ENCODE measurements at regions not wholly inside any gene's neighbourhood (a gene's known extent, or its start where the extent isn't known, plus 50 kb on each side); places are given as distances from the start of the nearest gene placed in this dataset.

- H3K9ac ChIP-seq (ENCODE audit: low read length): no peak overlapping the region
- H3K27me3 ChIP-seq (ENCODE audit: low read length): no peaks in the 10 kb centered on the region
- H3K27ac ChIP-seq (ENCODE audit: low read depth, low read length): no peak overlapping the region
- no peaks in the 10 kb centered on the region for H3K9me2 ChIP-seq (replicated peaks; ENCODE audit: insufficient read depth, low read length)
- no peaks in the 10 kb centered on the region for H3K9me3 ChIP-seq (ENCODE audit: insufficient read depth, low read length)
- no peak overlapping the region for H3K4me3 ChIP-seq (ENCODE audit: insufficient read depth, low read length, poor library complexity, severe bottlenecking)
- TF ChIP-seq CTCF (IDR thresholded peaks at IDR 0.05; ENCODE audit: insufficient read depth, low read length, poor library complexity, severe bottlenecking) (no peak), EZH2phosphoT487 (conservative IDR thresholded peaks at IDR 0.05; ENCODE audit: low read length) (no peak)
- no peaks in the 10 kb centered on the region for H3K36me3 ChIP-seq (ENCODE audit: low read length)
- no peak overlapping the region for H2AFZ ChIP-seq (ENCODE audit: low read depth, low read length, severe bottlenecking)
- no peaks in the 10 kb centered on the region for H4K20me1 ChIP-seq (ENCODE audit: low read depth, low read length)
- H3F3A ChIP-seq (ENCODE audit: insufficient read depth): no peaks in the 10 kb centered on the region
- no peak overlapping the region for H3K4me2 ChIP-seq (ENCODE audit: low read depth, low read length, poor library complexity, severe bottlenecking)
- H3K79me2 ChIP-seq (ENCODE audit: insufficient read depth, low read length): no peaks in the 10 kb centered on the region
Observed at GRCh38 chr5:89827960-89828359, 581.6 kb downstream of the CETN3 start.

- TF ChIP-seq CTCF (IDR thresholded peaks at IDR 0.05; ENCODE audit: insufficient read depth, low read length, poor library complexity, severe bottlenecking): no peak
- TF ChIP-seq EZH2phosphoT487 (conservative IDR thresholded peaks at IDR 0.05; ENCODE audit: low read length): no peak
- H2AFZ ChIP-seq (ENCODE audit: low read depth, low read length, severe bottlenecking): no peak overlapping the region
- H4K20me1 ChIP-seq (ENCODE audit: low read depth, low read length): no peaks in the 10 kb centered on the region
- no peak overlapping the region for H3K4me3 ChIP-seq (ENCODE audit: insufficient read depth, low read length, poor library complexity, severe bottlenecking)
- H3K4me2 ChIP-seq (ENCODE audit: low read depth, low read length, poor library complexity, severe bottlenecking): no peak overlapping the region
- H3K9me2 ChIP-seq (replicated peaks; ENCODE audit: insufficient read depth, low read length): no peaks in the 10 kb centered on the region
- H3K9ac ChIP-seq (ENCODE audit: low read length): no peak overlapping the region
- H3K36me3 ChIP-seq (ENCODE audit: low read length): no peaks in the 10 kb centered on the region
- no peaks in the 10 kb centered on the region for H3K9me3 ChIP-seq (ENCODE audit: insufficient read depth, low read length)
- H3F3A ChIP-seq (ENCODE audit: insufficient read depth): no peaks in the 10 kb centered on the region
- H3K27ac ChIP-seq (ENCODE audit: low read depth, low read length): no peak overlapping the region
- H3K27me3 ChIP-seq (ENCODE audit: low read length): no peaks in the 10 kb centered on the region
- no peaks in the 10 kb centered on the region for H3K79me2 ChIP-seq (ENCODE audit: insufficient read depth, low read length)
Observed at GRCh38 chr5:89827359-89827758, 582.2 kb downstream of the CETN3 start.

GRCh38 chr5:89826938-89827337 lies 582.6 kb downstream of the CETN3 start:
- no peak overlapping the region for H3K27ac ChIP-seq (ENCODE audit: low read depth, low read length)
- no peak overlapping the region for H3K4me2 ChIP-seq (ENCODE audit: low read depth, low read length, poor library complexity, severe bottlenecking)
- H4K20me1 ChIP-seq (ENCODE audit: low read depth, low read length): no peaks in the 10 kb centered on the region
- H3F3A ChIP-seq (ENCODE audit: insufficient read depth): no peaks in the 10 kb centered on the region
- no peaks in the 10 kb centered on the region for H3K9me2 ChIP-seq (replicated peaks; ENCODE audit: insufficient read depth, low read length)
- no peaks in the 10 kb centered on the region for H3K9me3 ChIP-seq (ENCODE audit: insufficient read depth, low read length)
- H3K4me3 ChIP-seq (ENCODE audit: insufficient read depth, low read length, poor library complexity, severe bottlenecking): no peak overlapping the region
- H3K9ac ChIP-seq (ENCODE audit: low read length): no peak overlapping the region
- H2AFZ ChIP-seq (ENCODE audit: low read depth, low read length, severe bottlenecking): no peak overlapping the region
- H3K79me2 ChIP-seq (ENCODE audit: insufficient read depth, low read length): no peaks in the 10 kb centered on the region
- no peaks in the 10 kb centered on the region for H3K27me3 ChIP-seq (ENCODE audit: low read length)
- no peaks in the 10 kb centered on the region for H3K36me3 ChIP-seq (ENCODE audit: low read length)
- no peak for TF ChIP-seq EZH2phosphoT487 (conservative IDR thresholded peaks at IDR 0.05; ENCODE audit: low read length)
- no peak for TF ChIP-seq CTCF (IDR thresholded peaks at IDR 0.05; ENCODE audit: insufficient read depth, low read length, poor library complexity, severe bottlenecking)

All from SU-DHL-6 (cell line).